NCI-H2107 (cell line): ENCODE measurements at regions not wholly inside any gene's neighbourhood (a gene's known extent, or its start where the extent isn't known, plus 50 kb on each side); places are given as distances from the start of the nearest gene placed in this dataset.

ENCODE experiments used
- DNase-seq: peaks from one replicate; lab custom pipeline; 2025; lab: John Stamatoyannopoulos, UW

- DNase-seq = no peak
Measured at GRCh38 chr11:70627219-70627618, 228.9 kb downstream of the CTTN start.

- DNase-seq = no peak
Measured at GRCh38 chr11:70628176-70628854, 230.0 kb downstream of the CTTN start.

GRCh38 chr11:70628855-70629844, 230.8 kb downstream of the CTTN start:
- DNase-seq = peak; percentile 39

GRCh38 chr11:70630068-70630467, 231.7 kb downstream of the CTTN start:
- DNase-seq = no peak

- DNase-seq = no peak
Measured at GRCh38 chr11:70630816-70631623, 232.7 kb downstream of the CTTN start.

GRCh38 chr11:70631624-70632047, 233.3 kb downstream of the CTTN start:
- DNase-seq = no peak

GRCh38 chr11:70633610-70634009, 235.3 kb downstream of the CTTN start:
- DNase-seq = no peak

GRCh38 chr11:70636659-70637058, 238.3 kb downstream of the CTTN start:
- DNase-seq = no peak

- no peak for DNase-seq
Measured at GRCh38 chr11:70637186-70637800, 239.0 kb downstream of the CTTN start.

GRCh38 chr11:70637949-70638583, 239.7 kb downstream of the CTTN start:
- no peak for DNase-seq

GRCh38 chr11:70640408-70640807, 242.1 kb downstream of the CTTN start:
- DNase-seq = no peak

- no peak for DNase-seq
Measured at GRCh38 chr11:70641369-70641768, 243.0 kb downstream of the CTTN start.

GRCh38 chr11:70642266-70642665, 243.9 kb downstream of the CTTN start:
- no peak for DNase-seq

- DNase-seq = no peak
Measured at GRCh38 chr11:70643642-70644041, 245.3 kb downstream of the CTTN start.

GRCh38 chr11:70644343-70645060, 246.2 kb downstream of the CTTN start:
- no peak for DNase-seq

- no peak for DNase-seq
Measured at GRCh38 chr11:70645537-70645936, 247.2 kb downstream of the CTTN start.

GRCh38 chr11:70646272-70647049, 248.1 kb downstream of the CTTN start:
- no peak for DNase-seq

GRCh38 chr11:70647188-70648166, 249.1 kb downstream of the CTTN start:
- no peak for DNase-seq
